Neural crest cell (in vitro differentiated cells): ENCODE measurements at regions not wholly inside any gene's neighbourhood (a gene's known extent, or its start where the extent isn't known, plus 50 kb on each side); places are given as distances from the start of the nearest gene placed in this dataset.
"Not testable (repeated sequence)": the region's sequence is repeated elsewhere in the genome, so short reads cannot be mapped to it uniquely, and the experiment has no call there.

Experiments
- DNase-seq: peaks from one replicate; pipeline ENCODE4 v3.0.0; 2021; ENCODE audit warnings: low read depth, mixed read lengths, low spot score
- H3K27ac Mint-ChIP-seq: one replicate; pipeline ENCODE4 v1.8.0; 2021; ENCODE audit warnings: mild to moderate bottlenecking, mixed read lengths; ENCODE audit not compliant: unreplicated experiment
- H3K27me3 Mint-ChIP-seq: 2 replicates; pipeline ENCODE4 v1.8.0; 2021; ENCODE audit warnings: low read depth, mild to moderate bottlenecking, mixed read lengths
- H3K36me3 Mint-ChIP-seq: 2 replicates; pipeline ENCODE4 v1.8.0; 2021; ENCODE audit warnings: low read depth, mild to moderate bottlenecking, mixed read lengths
- H3K4me1 Mint-ChIP-seq: 2 replicates; pipeline ENCODE4 v1.8.0; 2021; ENCODE audit warnings: mixed read lengths
- H3K4me3 Mint-ChIP-seq: one replicate; pipeline ENCODE4 v1.8.0; 2021; ENCODE audit warnings: mild to moderate bottlenecking, mixed read lengths
- H3K9me3 Mint-ChIP-seq: 2 replicates; pipeline ENCODE4 v1.8.0; 2021; ENCODE audit warnings: mixed read lengths
- CTCF ChIP-seq: fragments of 200-600 bp; sonication (generic); conservative IDR thresholded peaks from 2 replicates; pipeline ENCODE4 v1.5.0; 2021; ENCODE audit warnings: antibody characterized with exemption, mild to moderate bottlenecking

- H3K9me3 Mint-ChIP-seq, result no peaks in the 10 kb centered on the region
- H3K36me3 Mint-ChIP-seq, result no peaks in the 10 kb centered on the region
- no peak overlapping the region for H3K27ac Mint-ChIP-seq
- DNase-seq, result no peak
- no peak for TF ChIP-seq CTCF
- H3K4me1 Mint-ChIP-seq, result peaks cover 4% of the 10 kb centered on the region
- no peak overlapping the region for H3K4me3 Mint-ChIP-seq
- no peaks in the 10 kb centered on the region for H3K27me3 Mint-ChIP-seq
Measured at GRCh38 chr6:16883414-16883813, 122.2 kb upstream of the ATXN1 start.

- H3K4me1 Mint-ChIP-seq, result peaks cover 4% of the 10 kb centered on the region
- no peak overlapping the region for H3K27ac Mint-ChIP-seq
- no peaks in the 10 kb centered on the region for H3K27me3 Mint-ChIP-seq
- H3K36me3 Mint-ChIP-seq, result no peaks in the 10 kb centered on the region
- no peak for DNase-seq
- H3K9me3 Mint-ChIP-seq, result peaks cover 6% of the 10 kb centered on the region
- no peak for TF ChIP-seq CTCF
- no peak overlapping the region for H3K4me3 Mint-ChIP-seq
Measured at GRCh38 chr6:16882230-16882629, 121.0 kb upstream of the ATXN1 start.

DNA sequence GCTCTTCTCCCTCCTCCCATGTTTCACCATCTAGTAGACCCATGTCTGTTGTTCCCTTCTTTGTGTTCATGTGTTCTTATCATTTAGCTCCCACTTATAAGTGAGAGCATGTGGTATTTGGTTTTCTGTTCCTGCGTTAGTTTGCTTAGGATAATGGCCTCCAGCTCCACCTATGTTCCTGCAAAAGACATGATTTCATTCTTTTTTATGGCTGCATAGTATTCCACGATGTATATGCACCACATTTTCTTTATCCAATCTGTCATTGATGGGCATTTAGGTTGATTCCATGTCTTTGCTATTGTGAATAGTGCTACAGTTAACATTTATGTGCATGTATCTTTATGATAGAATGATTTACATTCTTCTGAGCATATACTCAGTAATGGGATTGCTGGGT lies 115.6 kb upstream of the ATXN1 start:
- not testable (repeated sequence) for H3K9me3 Mint-ChIP-seq, H3K36me3 Mint-ChIP-seq, H3K4me3 Mint-ChIP-seq, H3K27ac Mint-ChIP-seq, H3K27me3 Mint-ChIP-seq, DNase-seq, H3K4me1 Mint-ChIP-seq

DNA sequence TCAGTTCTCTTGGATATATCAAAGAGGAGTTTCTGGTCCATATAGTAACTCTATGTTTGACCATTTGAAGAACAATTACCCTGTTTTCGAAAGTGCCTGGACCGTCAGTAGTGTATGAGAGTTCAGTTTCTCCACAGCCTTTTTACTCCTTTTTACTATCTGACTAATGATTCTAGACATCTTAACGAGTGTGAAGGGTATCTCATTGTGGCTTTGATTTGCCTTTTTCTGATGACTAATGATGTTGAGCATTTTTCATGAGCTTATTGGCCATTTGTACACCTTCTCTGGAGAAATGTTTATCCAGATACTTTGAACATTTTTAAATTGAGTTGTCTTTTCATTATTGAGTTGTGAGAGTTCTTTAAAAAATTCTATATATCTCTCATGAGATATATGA lies 114.9 kb upstream of the ATXN1 start:
- no peaks in the 10 kb centered on the region for H3K27me3 Mint-ChIP-seq
- H3K36me3 Mint-ChIP-seq, result no peaks in the 10 kb centered on the region
- peaks cover 9% of the 10 kb centered on the region for H3K9me3 Mint-ChIP-seq
- no peak overlapping the region for H3K4me3 Mint-ChIP-seq
- no peak for TF ChIP-seq CTCF
- H3K4me1 Mint-ChIP-seq, result no peaks in the 10 kb centered on the region
- no peak for DNase-seq
- H3K27ac Mint-ChIP-seq, result no peak overlapping the region

DNA sequence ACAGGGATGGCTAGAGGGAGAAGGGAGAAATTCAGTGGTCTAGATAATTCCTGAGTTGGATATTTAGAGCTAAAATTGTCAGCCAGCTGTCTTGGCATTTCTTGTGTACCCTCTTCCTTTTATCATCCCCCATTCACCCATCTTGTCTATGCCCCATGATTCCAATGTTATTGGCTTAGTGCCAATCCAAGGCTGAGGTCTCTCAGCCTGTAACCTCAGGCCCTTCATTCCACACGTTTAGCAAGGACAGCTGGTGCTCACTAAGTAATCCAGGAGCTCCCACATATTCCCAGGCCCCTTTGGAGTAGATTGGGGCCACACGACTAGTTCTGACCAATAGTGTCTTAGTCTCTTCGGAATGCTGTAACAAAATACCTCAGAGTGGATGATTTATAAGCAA lies 112.4 kb upstream of the ATXN1 start:
- Mint-ChIP-seq H3K4me3 (no peak overlapping the region), H3K4me1 (no peaks in the 10 kb centered on the region), H3K27me3 (no peaks in the 10 kb centered on the region), H3K27ac (no peak overlapping the region), H3K36me3 (no peaks in the 10 kb centered on the region), H3K9me3 (peaks cover 9% of the 10 kb centered on the region)
- no peak for TF ChIP-seq CTCF
- no peak for DNase-seq

DNA sequence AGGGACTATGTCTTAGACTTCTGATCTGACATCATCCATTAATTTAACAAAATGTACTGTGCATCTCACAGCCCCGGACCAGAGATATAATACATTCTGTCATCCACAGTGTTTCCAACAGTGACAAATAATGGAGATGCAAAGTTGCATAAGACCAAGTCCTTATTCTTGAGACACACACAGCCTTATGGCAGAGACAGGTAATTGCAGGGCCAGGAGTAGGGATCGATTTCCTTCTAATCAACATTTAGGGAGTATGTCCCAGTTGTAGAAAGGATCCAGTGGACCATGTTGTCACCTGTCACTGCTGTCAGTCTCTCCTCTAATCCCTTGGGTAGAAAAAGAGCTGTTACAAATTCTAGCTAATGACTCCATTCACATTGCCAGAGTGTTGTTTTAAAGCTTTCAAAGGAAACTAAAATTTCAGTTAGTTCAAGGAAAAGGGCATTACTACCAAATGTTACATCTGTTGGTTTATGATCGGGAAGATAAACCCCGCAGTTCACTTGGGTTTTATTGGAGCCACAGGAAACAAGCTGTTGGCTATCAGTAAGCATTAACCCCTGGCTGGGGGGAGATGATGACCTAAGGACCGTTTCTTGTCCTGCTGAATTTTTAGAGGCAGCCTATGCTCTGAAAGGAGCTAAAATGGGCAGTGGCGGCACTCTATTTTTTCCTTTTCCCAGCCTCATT lies 111.4 kb upstream of the ATXN1 start:
- Mint-ChIP-seq H3K27me3 (no peaks in the 10 kb centered on the region), H3K4me1 (no peaks in the 10 kb centered on the region)

More for the DNA sequence above, 111.4 kb upstream of the ATXN1 start:
- TF ChIP-seq CTCF, result no peak
- DNase-seq, result no peak
- Mint-ChIP-seq H3K9me3 (peaks cover 7% of the 10 kb centered on the region), H3K27ac (no peak overlapping the region), H3K4me3 (no peak overlapping the region), H3K36me3 (no peaks in the 10 kb centered on the region)
